Globus pallidus (tissue), 1 donor: ENCODE measurements at regions not wholly inside any gene's neighbourhood (a gene's known extent, or its start where the extent isn't known, plus 50 kb on each side); places are given as distances from the start of the nearest gene placed in this dataset.

Experiments used
- DNase-seq: peaks from one replicate; pipeline ENCODE4 v3.0.0-alpha.2; 2015; ENCODE audit warnings: low spot score

GRCh38 chr2:153195342-153195741 lies 283.2 kb downstream of the RPRM start:
- DNase-seq: no peak

GRCh38 chr2:153189091-153189888 lies 289.3 kb downstream of the RPRM start:
- no peak for DNase-seq

GRCh38 chr2:153179808-153180207 lies 298.8 kb downstream of the RPRM start:
- DNase-seq: no peak

- DNase-seq: no peak
Observed at GRCh38 chr2:153169609-153170008, 309.0 kb downstream of the RPRM start.

- DNase-seq: no peak
Observed at GRCh38 chr2:153165021-153165420, 313.5 kb downstream of the RPRM start.

- peak; percentile 17 for DNase-seq
Observed at GRCh38 chr2:153163055-153163454, 315.5 kb downstream of the RPRM start.

GRCh38 chr2:153156743-153157142 lies 321.8 kb downstream of the RPRM start:
- no peak for DNase-seq

- no peak for DNase-seq
Observed at GRCh38 chr2:153152036-153152435, 326.5 kb downstream of the RPRM start.

GRCh38 chr2:153145470-153145978 lies 333.0 kb downstream of the RPRM start:
- DNase-seq: no peak

- DNase-seq: no peak
Observed at GRCh38 chr2:153143540-153143939, 335.0 kb downstream of the RPRM start.

- no peak for DNase-seq
Observed at GRCh38 chr2:153140498-153140897, 338.1 kb downstream of the RPRM start.

- no peak for DNase-seq
Observed at GRCh38 chr2:153138651-153139375, 339.7 kb downstream of the RPRM start.

GRCh38 chr2:153136216-153136615 lies 342.3 kb downstream of the RPRM start:
- DNase-seq: no peak

GRCh38 chr2:153134725-153135124 lies 343.8 kb downstream of the RPRM start:
- DNase-seq: no peak

- DNase-seq: no peak
Observed at GRCh38 chr2:153133716-153134115, 344.8 kb downstream of the RPRM start.

- no peak for DNase-seq
Observed at GRCh38 chr2:153132418-153132817, 346.1 kb downstream of the RPRM start.

GRCh38 chr2:153115141-153115540 lies 363.4 kb downstream of the RPRM start:
- no peak for DNase-seq

- DNase-seq: no peak
Observed at GRCh38 chr2:153110486-153110885, 368.1 kb downstream of the RPRM start.

- DNase-seq: no peak
Observed at GRCh38 chr2:153109793-153110192, 368.8 kb downstream of the RPRM start.

- no peak for DNase-seq
Observed at GRCh38 chr2:153106802-153107477, 371.6 kb downstream of the RPRM start.

- no peak for DNase-seq
Observed at GRCh38 chr2:153105829-153106578, 372.6 kb downstream of the RPRM start.

GRCh38 chr2:153101187-153101586 lies 377.4 kb downstream of the RPRM start:
- no peak for DNase-seq
